ENCODE measurements at regions not wholly inside any gene's neighbourhood (a gene's known extent, or its start where the extent isn't known, plus 50 kb on each side); places are given as distances from the start of the nearest gene placed in this dataset.

- Histone ChIP-seq H3K4me1 (ENCODE audit: control insufficient read depth, insufficient read depth, low read length) (no peaks in the 10 kb centered on the region), H3K9me3 (ENCODE audit: control insufficient read depth, insufficient read depth, low read depth, low read length) (no peaks in the 10 kb centered on the region), H3K27ac (ENCODE audit: low read length) (no peak overlapping the region), H3K4me3 (ENCODE audit: low read depth in 2 of 2, low read length in 2 of 2) (no peak overlapping the region), H3K36me3 (ENCODE audit: control insufficient read depth, insufficient read depth, low read length) (no peaks in the 10 kb centered on the region), H3K27me3 (ENCODE audit: control insufficient read depth, insufficient read depth, low read length) (no peaks in the 10 kb centered on the region)
- no TSS peak for BruUV-seq (replicated peaks)
- ChIA-PET POLR2A (no interaction called here), CTCF (no interaction called here)
- ATAC-seq (no peak), DNase-seq (ENCODE audit: low read depth, low spot score) (no peak)
- intact Hi-C loops (cut with micrococcal nuclease; ENCODE audit: unreplicated experiment): no loop called here
- in situ Hi-C loops (cut with HindIII; ENCODE audit: low pct_unique_long_range_greater_than_20kb, low sequenced_read_pairs): no loop called here
- no peak for TF ChIP-seq POLR2AphosphoS5 (IDR thresholded peaks at IDR 0.05; ENCODE audit: low read depth, low read length)
- no peak for TF ChIP-seq REST (IDR thresholded peaks at IDR 0.05; ENCODE audit: insufficient read depth in 1 of 2, low read depth in 2 of 2, low read length in 1 of 2)
- no peak for TF ChIP-seq TCF7L2 (IDR thresholded peaks at IDR 0.05; ENCODE audit: low read depth, low read length)
- TF ChIP-seq SIN3A (IDR thresholded peaks at IDR 0.05; ENCODE audit: borderline replicate concordance, insufficient read depth, low read depth, low read length): no peak
- TF ChIP-seq CTCF (IDR thresholded peaks at IDR 0.05): no peak
Measured at GRCh38 chr1:208684192-208684591, 440.0 kb upstream of the PLXNA2 start.

- Histone ChIP-seq H3K27me3 (ENCODE audit: control insufficient read depth, insufficient read depth, low read length) (no peaks in the 10 kb centered on the region), H3K4me3 (ENCODE audit: low read depth in 2 of 2, low read length in 2 of 2) (no peak overlapping the region), H3K36me3 (ENCODE audit: control insufficient read depth, insufficient read depth, low read length) (no peaks in the 10 kb centered on the region), H3K27ac (ENCODE audit: low read length) (no peak overlapping the region), H3K4me1 (ENCODE audit: control insufficient read depth, insufficient read depth, low read length) (no peaks in the 10 kb centered on the region), H3K9me3 (ENCODE audit: control insufficient read depth, insufficient read depth, low read depth, low read length) (no peaks in the 10 kb centered on the region)
- ATAC-seq (no peak), DNase-seq (ENCODE audit: low read depth, low spot score) (no peak)
- ChIA-PET CTCF (no interaction called here), POLR2A (interaction anchor here (0.6 kb wide), 1 partner anchor 629 kb away, joined by 4 read pairs; no protein-coding TSS in a partner anchor)
- intact Hi-C loops (cut with micrococcal nuclease; ENCODE audit: unreplicated experiment): no loop called here
- BruUV-seq (replicated peaks): no TSS peak
- in situ Hi-C loops (cut with HindIII; ENCODE audit: low pct_unique_long_range_greater_than_20kb, low sequenced_read_pairs): no loop called here
- TF ChIP-seq CTCF (IDR thresholded peaks at IDR 0.05): no peak
- TF ChIP-seq POLR2AphosphoS5 (IDR thresholded peaks at IDR 0.05; ENCODE audit: low read depth, low read length): no peak
- TF ChIP-seq SIN3A (IDR thresholded peaks at IDR 0.05; ENCODE audit: borderline replicate concordance, insufficient read depth, low read depth, low read length): no peak
- TF ChIP-seq TCF7L2 (IDR thresholded peaks at IDR 0.05; ENCODE audit: low read depth, low read length): no peak
Measured at GRCh38 chr1:208686592-208686991, 442.4 kb upstream of the PLXNA2 start.
